HG02885 (cell line): ENCODE measurements at regions not wholly inside any gene's neighbourhood (a gene's known extent, or its start where the extent isn't known, plus 50 kb on each side); places are given as distances from the start of the nearest gene placed in this dataset.
"Not testable (repeated sequence)": the region's sequence is repeated elsewhere in the genome, so short reads cannot be mapped to it uniquely, and the experiment has no call there.

Experiments used
- ATAC-seq: cut with Tn5 transposase; IDR thresholded peaks from one replicate; pipeline ENCODE4 v1.9.1; 2021; ENCODE audit warnings: mild to moderate bottlenecking; ENCODE audit not compliant: unreplicated experiment, poor library complexity

GRCh38 chr5:68116868-68117411 is 98.6 kb upstream of the PIK3R1 start:
- ATAC-seq, result no peak

- no peak for ATAC-seq
These were observed 99.1 kb upstream of the PIK3R1 start for GRCh38 chr5:68116408-68116807.

- peak; percentile 50 for ATAC-seq
These were observed 100.0 kb upstream of the PIK3R1 start for GRCh38 chr5:68115584-68115983.

GRCh38 chr5:68114378-68115040 is 101.0 kb upstream of the PIK3R1 start:
- ATAC-seq, result no peak

- no peak for ATAC-seq
These were observed 102.9 kb upstream of the PIK3R1 start for GRCh38 chr5:68112658-68113057.

GRCh38 chr5:68110894-68111293 is 104.7 kb upstream of the PIK3R1 start:
- no peak for ATAC-seq

- no peak for ATAC-seq
These were observed 105.3 kb upstream of the PIK3R1 start for GRCh38 chr5:68110264-68110663.

- ATAC-seq, result not testable (repeated sequence)
These were observed 111.3 kb upstream of the PIK3R1 start for GRCh38 chr5:68104217-68104616.

- not testable (repeated sequence) for ATAC-seq
These were observed 112.3 kb upstream of the PIK3R1 start for GRCh38 chr5:68103297-68103696.

- ATAC-seq, result no peak
These were observed 116.2 kb upstream of the PIK3R1 start for GRCh38 chr5:68099327-68099726.

GRCh38 chr5:68093455-68094159 is 121.9 kb upstream of the PIK3R1 start:
- no peak for ATAC-seq

- no peak for ATAC-seq
These were observed 127.3 kb upstream of the PIK3R1 start for GRCh38 chr5:68088302-68088701.

GRCh38 chr5:68087866-68088265 is 127.7 kb upstream of the PIK3R1 start:
- no peak for ATAC-seq

- ATAC-seq, result no peak
These were observed 128.7 kb upstream of the PIK3R1 start for GRCh38 chr5:68086857-68087256.

GRCh38 chr5:68086439-68086838 is 129.1 kb upstream of the PIK3R1 start:
- ATAC-seq, result no peak

GRCh38 chr5:68084396-68084795 is 131.2 kb upstream of the PIK3R1 start:
- ATAC-seq, result no peak

- no peak for ATAC-seq
These were observed 135.1 kb upstream of the PIK3R1 start for GRCh38 chr5:68080282-68081050.

GRCh38 chr5:68077349-68077894 is 138.1 kb upstream of the PIK3R1 start:
- ATAC-seq, result no peak

GRCh38 chr5:68074633-68075032 is 140.9 kb upstream of the PIK3R1 start:
- ATAC-seq, result no peak

- ATAC-seq, result no peak
These were observed 141.4 kb upstream of the PIK3R1 start for GRCh38 chr5:68074048-68074632.
